K562 (cell line): ENCODE measurements at regions not wholly inside any gene's neighbourhood (a gene's known extent, or its start where the extent isn't known, plus 50 kb on each side); places are given as distances from the start of the nearest gene placed in this dataset.

Experiments
- ATAC-seq: fragments of 200-7000 bp; cut with Tn5 transposase; 3 replicates; pipeline ENCODE4 v1.9.1; 2020; ENCODE audit warnings: moderate library complexity
- BruUV-seq: library from RNA; stranded (reverse); fragments of 400-500 nt; replicated peaks from 2 replicates; lab custom pipeline; 2021; lab: Mats Ljungman, UMichigan
- CTCF ChIA-PET: fragments of 300-600 bp; formaldehyde crosslinking; extraction: SDS; loops from one replicate; lab custom pipeline; 2021; ENCODE audit warnings: low intra/inter-chr PET ratio; lab: Yijun Ruan, JAX
- POLR2A ChIA-PET: fragments of 300-600, 350-650 bp; sonication (Branson Sonifier 250); formaldehyde crosslinking; extraction: SDS; loops from one replicate; lab custom pipeline; 2021; ENCODE audit warnings: antibody characterized with exemption, inconsistent platforms; lab: Yijun Ruan, JAX
- DNase-seq, 4 experiments: peaks; one replicate each; pipeline versions ENCODE4 v3.0.0 to v3.0.0-alpha.2; 2011 to 2018; ENCODE audit warnings: low spot score in 3 of 4, mixed read lengths in 3 of 4; ENCODE audit errors: extremely low read depth in 1 of 4
- FAIRE-seq: peaks from 2 replicates; lab custom pipeline; 2011; peaks lifted over from hg19 to GRCh38; lab: Jason Lieb, UNC
- H2AFZ ChIP-seq: 2 replicates; pipeline ENCODE4 v1.6.0; 2011; ENCODE audit warnings: low read depth, low read length, control low read depth, inconsistent platforms
- H3K27ac ChIP-seq: fragments of 200-600 bp; 3 replicates; pipeline ENCODE4 v1.8.0; 2011; ENCODE audit warnings: low read depth, mild to moderate bottlenecking, control low read depth, inconsistent platforms, low read length, moderate library complexity, mixed read lengths; ENCODE audit errors: extremely low read depth
- H3K27me3 ChIP-seq, 2 experiments: fragments of 300-600 bp in 1 of 2; 2 replicates in 1 of 2; 3 replicates in 1 of 2; pipeline versions ENCODE4 v1.6.0 to v1.8.0; 2011; ENCODE audit warnings: inconsistent platforms in 2 of 2, low read length in 2 of 2, mild to moderate bottlenecking in 1 of 2, mixed read lengths in 1 of 2, moderate library complexity in 1 of 2; ENCODE audit not compliant: control insufficient read depth in 2 of 2, insufficient read depth in 2 of 2
- H3K36me3 ChIP-seq: fragments of 300-600 bp; 3 replicates; pipeline ENCODE4 v1.8.0; 2011; ENCODE audit warnings: mild to moderate bottlenecking, low read length, inconsistent platforms; ENCODE audit not compliant: control insufficient read depth, insufficient read depth
- H3K4me1 ChIP-seq, 2 experiments: fragments of 200-600 bp in 1 of 2; replicated peaks in 1 of 2; 2 replicates in 1 of 2; 3 replicates in 1 of 2; pipeline versions ENCODE4 v1.5.1 to v1.8.0; 2011; ENCODE audit warnings: inconsistent platforms in 2 of 2, low read length in 2 of 2, mild to moderate bottlenecking in 1 of 2, mixed read lengths in 1 of 2, moderate library complexity in 1 of 2; ENCODE audit not compliant: control insufficient read depth in 2 of 2, insufficient read depth in 2 of 2
- H3K4me2 ChIP-seq: 2 replicates; pipeline ENCODE4 v1.6.1; 2011; ENCODE audit warnings: low read length, control low read depth, inconsistent platforms, mixed read lengths; ENCODE audit not compliant: insufficient read depth
- H3K4me3 ChIP-seq: fragments of 200-600 bp; sonication (generic), shearing (Covaris generic); 2 replicates; pipeline ENCODE4 v1.5.1; 2016; ENCODE audit warnings: control low read depth, inconsistent platforms
- H3K79me2 ChIP-seq: fragments of 200-600 bp; 3 replicates; pipeline ENCODE4 v1.8.0; 2011; ENCODE audit warnings: low read length, inconsistent platforms; ENCODE audit not compliant: control insufficient read depth, insufficient read depth
- H3K9ac ChIP-seq, 2 experiments: 2 replicates each; pipeline versions ENCODE4 v1.6.0 to v1.6.1; 2011; ENCODE audit warnings: low read depth in 2 of 2, low read length in 2 of 2, control low read depth in 1 of 2, inconsistent platforms in 1 of 2, mild to moderate bottlenecking in 1 of 2, mixed read lengths in 1 of 2; ENCODE audit not compliant: insufficient read depth in 1 of 2
- H3K9me1 ChIP-seq: one replicate; pipeline ENCODE4 v1.6.0; 2011; ENCODE audit warnings: inconsistent platforms, mild to moderate bottlenecking, low read length, moderate library complexity; ENCODE audit not compliant: control insufficient read depth, insufficient read depth
- H3K9me3 ChIP-seq: replicated peaks from 2 replicates; pipeline ENCODE4 v1.5.1; 2011; ENCODE audit warnings: low read depth, low read length, inconsistent platforms; ENCODE audit not compliant: control insufficient read depth, insufficient read depth
- H4K20me1 ChIP-seq: replicated peaks from 2 replicates; pipeline ENCODE4 v1.6.1; 2011; ENCODE audit warnings: low read length, inconsistent platforms, mixed read lengths; ENCODE audit not compliant: control insufficient read depth, insufficient read depth
- CEBPG ChIP-seq, 3 experiments: fragments of 200-800 bp in 1 of 3; sonication (Bioruptor generic) in 1 of 3; sonication (generic) in 1 of 3; formaldehyde crosslinking in 1 of 3; IDR thresholded peaks in 2 of 3; conservative IDR thresholded peaks in 1 of 3; 2 replicates each; pipeline versions ENCODE4 v1.6.1 to v1.8.0; 2016 to 2022; ENCODE audit warnings: missing compliant biosample characterization in 2 of 3, missing genetic modification characterization in 2 of 3, mild to moderate bottlenecking in 1 of 3, missing genetic modification reagents in 1 of 3
- EP400 ChIP-seq: fragments of 450-650 bp; IDR thresholded peaks from 2 replicates; pipeline ENCODE4 v1.6.1; 2017; ENCODE audit warnings: antibody characterized with exemption, mild to moderate bottlenecking, moderate library complexity
- WGBS: fragments of 100-300 bp; shearing (Covaris generic); methylation state at CpG from one replicate; pipeline ENCODE4 v1.1.6; 2016; ENCODE audit warnings: low coverage, mixed read lengths; ENCODE audit not compliant: insufficient coverage; ENCODE audit errors: missing lambda C conversion rate; 5-methylcytosine and 5-hydroxymethylcytosine counted together
- in situ Hi-C: fragments of 300-500 bp; cut with MboI; formaldehyde crosslinking; loops from 4 replicates; pipeline ENCODE4 v1.15.0; 2018; ENCODE audit warnings: inconsistent platforms, mixed read lengths
- intact Hi-C: fragments of 100-400 bp; cut with micrococcal nuclease; formaldehyde crosslinking; loops from 2 replicates; pipeline ENCODE4 v1.14.2; 2022
- TF ChIP-seq, protein P1 (sequence below): fragments of 450-650 bp; conservative IDR thresholded peaks from 2 replicates; pipeline ENCODE4 v1.6.1; 2016; ENCODE audit warnings: missing genetic modification characterization, low read depth, mild to moderate bottlenecking, control low read depth, missing compliant biosample characterization

DNA sequence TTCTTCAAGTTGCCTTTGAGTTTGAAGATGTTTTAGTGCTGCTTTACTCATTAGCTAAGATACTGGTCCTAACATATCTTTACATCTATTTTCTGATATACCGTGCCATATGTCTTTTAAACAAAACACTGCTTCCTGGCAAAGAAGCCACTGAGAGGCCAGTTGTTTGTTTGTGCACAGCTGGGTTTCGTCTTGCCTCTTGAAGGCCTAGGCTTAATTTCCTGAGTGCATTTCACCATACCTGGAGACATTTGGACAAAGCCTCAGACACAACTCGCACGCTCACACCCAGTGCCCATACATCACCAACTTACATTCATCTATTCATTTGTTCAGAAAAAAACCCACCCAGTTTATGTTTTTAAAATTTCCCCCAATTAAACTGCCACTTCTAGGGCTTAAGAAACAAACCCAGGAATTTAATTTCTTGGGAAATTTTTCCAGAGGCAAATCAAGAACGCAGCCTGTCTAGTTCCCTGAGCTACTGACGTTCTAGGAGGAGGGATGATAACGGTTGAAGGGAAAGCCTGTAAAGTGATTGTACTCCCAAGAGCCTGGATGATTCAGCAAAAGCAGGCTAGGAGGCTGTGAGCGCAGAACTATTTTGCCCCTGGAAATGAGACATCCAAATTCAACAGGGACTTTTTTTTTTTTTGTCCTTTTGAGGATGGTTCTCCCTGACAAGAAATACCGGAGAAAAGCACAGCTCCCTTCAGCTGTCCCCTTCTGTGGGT, 77.7 kb downstream of the OLIG3 start (continued):
- TF ChIP-seq, protein P1, sequence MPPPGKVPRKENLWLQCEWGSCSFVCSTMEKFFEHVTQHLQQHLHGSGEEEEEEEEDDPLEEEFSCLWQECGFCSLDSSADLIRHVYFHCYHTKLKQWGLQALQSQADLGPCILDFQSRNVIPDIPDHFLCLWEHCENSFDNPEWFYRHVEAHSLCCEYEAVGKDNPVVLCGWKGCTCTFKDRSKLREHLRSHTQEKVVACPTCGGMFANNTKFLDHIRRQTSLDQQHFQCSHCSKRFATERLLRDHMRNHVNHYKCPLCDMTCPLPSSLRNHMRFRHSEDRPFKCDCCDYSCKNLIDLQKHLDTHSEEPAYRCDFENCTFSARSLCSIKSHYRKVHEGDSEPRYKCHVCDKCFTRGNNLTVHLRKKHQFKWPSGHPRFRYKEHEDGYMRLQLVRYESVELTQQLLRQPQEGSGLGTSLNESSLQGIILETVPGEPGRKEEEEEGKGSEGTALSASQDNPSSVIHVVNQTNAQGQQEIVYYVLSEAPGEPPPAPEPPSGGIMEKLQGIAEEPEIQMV = no peak
- TF ChIP-seq, all 486 proteins: peak for 7

DNA sequence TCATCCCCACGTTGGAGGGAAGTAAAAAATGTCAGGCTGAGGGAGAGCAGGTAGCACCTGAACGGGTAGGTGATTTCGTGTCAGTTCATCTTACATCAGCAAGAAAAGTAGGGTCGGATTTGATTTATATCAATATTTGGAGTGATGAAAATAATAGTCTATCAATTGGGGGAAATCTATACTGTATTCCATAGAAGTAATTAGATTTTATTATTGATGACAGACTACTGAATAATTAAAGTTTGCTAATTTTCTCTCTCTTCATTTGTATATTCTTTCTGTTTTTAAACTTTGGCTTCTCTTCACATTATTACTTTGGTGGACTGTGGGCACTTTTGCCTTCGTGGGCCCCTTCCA, 78.4 kb downstream of the OLIG3 start:
- Histone ChIP-seq H3K79me2 (no peaks in the 10 kb centered on the region), H3K36me3 (no peaks in the 10 kb centered on the region), H3K27ac (no peak overlapping the region), H3K4me2 (no peak overlapping the region), H3K4me1 (no peaks in the 10 kb centered on the region; a peak in 1 of 5 replicates), H3K4me3 (no peak overlapping the region), H3K27me3 (peaks cover 14 to 29% of the 10 kb centered on the region in 2 experiments; a peak in 4 of 5 replicates), H3K9me1 (no peaks in the 10 kb centered on the region), H3K9me3 (no peaks in the 10 kb centered on the region), H3K9ac (no peak overlapping the region), H4K20me1 (no peaks in the 10 kb centered on the region), H2AFZ (no peak overlapping the region)
- intact Hi-C loops = loop anchor here (5.0 kb wide), 3 partner anchors 144 to 339 kb away; no protein-coding TSS in a partner anchor
- DNase-seq (no peak), FAIRE-seq (no peak), ATAC-seq (no peak)
- 5% methylated on average over 5 of the region's 5 CpGs for WGBS
- CTCF ChIA-PET = interaction anchor here (1.0 kb wide), 1 partner anchor 144 kb away, joined by 3 read pairs; no protein-coding TSS in a partner anchor
- no TSS peak for BruUV-seq
- in situ Hi-C loops = no loop called here
- POLR2A ChIA-PET = no interaction called here
- TF ChIP-seq EP400 (no peak), CEBPG (CRISPR knock-in tag; IDR thresholded peaks at IDR 0.05) (no peak), CEBPG (tag; conservative IDR thresholded peaks at IDR 0.05 in 1 of 2, IDR thresholded peaks at IDR 0.05 in 1 of 2) (0 out of 4 replicates have a peak, but pooled peaks of 1 of the 2 experiments have one; percentile 13)
